HCEC 1CT (cell line): ENCODE measurements at regions not wholly inside any gene's neighbourhood (a gene's known extent, or its start where the extent isn't known, plus 50 kb on each side); places are given as distances from the start of the nearest gene placed in this dataset.
"Not testable (repeated sequence)": the region's sequence is repeated elsewhere in the genome, so short reads cannot be mapped to it uniquely, and the experiment has no call there.

Experiments used
- DNase-seq: peaks from one replicate; pipeline ENCODE4 v3.0.0-alpha.2; 2017

- no peak for DNase-seq
Observed at GRCh38 chr5:121377461-121377860, 474.2 kb upstream of the FTMT start.

- no peak for DNase-seq
Observed at GRCh38 chr5:121378046-121378445, 473.6 kb upstream of the FTMT start.

- DNase-seq: no peak
Observed at GRCh38 chr5:121378559-121379359, 472.9 kb upstream of the FTMT start.

GRCh38 chr5:121380066-121380465 lies 471.6 kb upstream of the FTMT start:
- no peak for DNase-seq

- DNase-seq: no peak
Observed at GRCh38 chr5:121384359-121384758, 467.3 kb upstream of the FTMT start.

GRCh38 chr5:121386334-121386733 lies 465.3 kb upstream of the FTMT start:
- DNase-seq: no peak

GRCh38 chr5:121396716-121397115 lies 455.0 kb upstream of the FTMT start:
- DNase-seq: no peak

- no peak for DNase-seq
Observed at GRCh38 chr5:121399879-121400278, 451.8 kb upstream of the FTMT start.

- DNase-seq: no peak
Observed at GRCh38 chr5:121408778-121409177, 442.9 kb upstream of the FTMT start.

GRCh38 chr5:121415270-121415669 lies 436.4 kb upstream of the FTMT start:
- no peak for DNase-seq

GRCh38 chr5:121421646-121422045 lies 430.0 kb upstream of the FTMT start:
- DNase-seq: no peak

GRCh38 chr5:121424976-121425375 lies 426.7 kb upstream of the FTMT start:
- no peak for DNase-seq

GRCh38 chr5:121426153-121426552 lies 425.5 kb upstream of the FTMT start:
- DNase-seq: no peak

GRCh38 chr5:121429761-121430160 lies 421.9 kb upstream of the FTMT start:
- no peak for DNase-seq

GRCh38 chr5:121430538-121430937 lies 421.1 kb upstream of the FTMT start:
- DNase-seq: no peak

- DNase-seq: no peak
Observed at GRCh38 chr5:121445511-121445910, 406.2 kb upstream of the FTMT start.

GRCh38 chr5:121462441-121462840 lies 389.2 kb upstream of the FTMT start:
- DNase-seq: no peak

GRCh38 chr5:121471222-121471621 lies 380.5 kb upstream of the FTMT start:
- not testable (repeated sequence) for DNase-seq

GRCh38 chr5:121478636-121479035 lies 373.0 kb upstream of the FTMT start:
- no peak for DNase-seq

- no peak for DNase-seq
Observed at GRCh38 chr5:121479337-121479736, 372.3 kb upstream of the FTMT start.

- no peak for DNase-seq
Observed at GRCh38 chr5:121485281-121485680, 366.4 kb upstream of the FTMT start.

- not testable (repeated sequence) for DNase-seq
Observed at GRCh38 chr5:121485999-121486398, 365.7 kb upstream of the FTMT start.

GRCh38 chr5:121489972-121490371 lies 361.7 kb upstream of the FTMT start:
- no peak for DNase-seq

GRCh38 chr5:121497176-121497575 lies 354.5 kb upstream of the FTMT start:
- DNase-seq: peak; percentile 3

GRCh38 chr5:121500310-121500709 lies 351.4 kb upstream of the FTMT start:
- no peak for DNase-seq
